ENCODE measurements at regions not wholly inside any gene's neighbourhood (a gene's known extent, or its start where the extent isn't known, plus 50 kb on each side); places are given as distances from the start of the nearest gene placed in this dataset.

DNA sequence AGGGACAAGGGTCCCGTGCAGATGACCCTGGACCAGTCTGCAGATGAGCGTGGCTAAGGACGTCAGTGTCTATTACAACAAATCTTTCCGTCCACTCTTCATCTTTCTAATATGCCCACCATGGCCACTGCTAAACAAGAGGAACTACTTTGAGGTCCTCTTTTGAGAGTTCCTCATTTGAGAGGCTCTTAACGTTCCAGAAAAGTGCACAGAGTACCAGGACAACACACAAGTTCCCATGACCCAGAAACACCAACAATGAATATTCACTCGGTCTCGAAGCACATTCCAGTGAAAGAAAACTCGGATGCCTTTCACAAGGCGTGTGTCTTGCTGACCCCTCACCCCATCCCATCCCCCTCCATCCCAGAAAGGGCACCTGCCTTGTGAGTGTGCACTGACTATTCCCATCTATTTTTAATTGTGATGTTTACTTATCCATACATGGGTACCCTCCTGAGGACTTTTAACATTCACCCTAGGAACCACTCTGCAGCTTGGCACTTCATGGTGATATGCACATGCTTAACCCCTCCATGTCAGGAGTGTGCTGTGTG lies 157.0 kb downstream of the SHANK2 start:
- H4K20me1 ChIP-seq (replicated peaks; ENCODE audit: insufficient read depth) = 0 out of 2 replicates have a peak, but pooled peaks cover 3% of the 10 kb centered on the region
- H2AFZ ChIP-seq = no peak overlapping the region
- DNase-seq (ENCODE audit: low spot score) = no peak
- H3K4me2 ChIP-seq = no peak overlapping the region
- H3K27ac Mint-ChIP-seq = no peak overlapping the region
- no peak for ATAC-seq
- no peaks in the 10 kb centered on the region for H3K27me3 ChIP-seq (ENCODE audit: insufficient read depth)
- no peaks in the 10 kb centered on the region for H3K9me2 ChIP-seq (ENCODE audit: insufficient read depth)
- peaks cover 16% of the 10 kb centered on the region for H3K27me3 Mint-ChIP-seq (ENCODE audit: insufficient read depth, low read depth, poor library complexity)
- H3K9me3 Mint-ChIP-seq = no peaks in the 10 kb centered on the region
- peaks cover 4% of the 10 kb centered on the region; the same call in 1 of the 2 replicates for H3K79me2 ChIP-seq (replicated peaks; ENCODE audit: insufficient read depth)
- no peak overlapping the region for H3K27ac ChIP-seq (ENCODE audit: low read depth)
- H3K4me3 Mint-ChIP-seq = no peak overlapping the region
- no peaks in the 10 kb centered on the region for H3F3A ChIP-seq (replicated peaks; ENCODE audit: low read depth)
- peaks cover 3% of the 10 kb centered on the region for H3K4me1 Mint-ChIP-seq
- peaks cover 69% of the 10 kb centered on the region for H3K36me3 Mint-ChIP-seq (ENCODE audit: low read depth)
- H3K4me3 ChIP-seq = no peak overlapping the region
- no peaks in the 10 kb centered on the region for H3K4me1 ChIP-seq (ENCODE audit: insufficient read depth)
- TF ChIP-seq JUNB (IDR thresholded peaks at IDR 0.05; ENCODE audit: unreplicated experiment) = no peak
- no peak for TF ChIP-seq ZNF114 (CRISPR knock-in tag; IDR thresholded peaks at IDR 0.05)
- H3K36me3 ChIP-seq (ENCODE audit: insufficient read depth) = peaks cover 13% of the 10 kb centered on the region; the same call in 1 of the 2 replicates

DNA sequence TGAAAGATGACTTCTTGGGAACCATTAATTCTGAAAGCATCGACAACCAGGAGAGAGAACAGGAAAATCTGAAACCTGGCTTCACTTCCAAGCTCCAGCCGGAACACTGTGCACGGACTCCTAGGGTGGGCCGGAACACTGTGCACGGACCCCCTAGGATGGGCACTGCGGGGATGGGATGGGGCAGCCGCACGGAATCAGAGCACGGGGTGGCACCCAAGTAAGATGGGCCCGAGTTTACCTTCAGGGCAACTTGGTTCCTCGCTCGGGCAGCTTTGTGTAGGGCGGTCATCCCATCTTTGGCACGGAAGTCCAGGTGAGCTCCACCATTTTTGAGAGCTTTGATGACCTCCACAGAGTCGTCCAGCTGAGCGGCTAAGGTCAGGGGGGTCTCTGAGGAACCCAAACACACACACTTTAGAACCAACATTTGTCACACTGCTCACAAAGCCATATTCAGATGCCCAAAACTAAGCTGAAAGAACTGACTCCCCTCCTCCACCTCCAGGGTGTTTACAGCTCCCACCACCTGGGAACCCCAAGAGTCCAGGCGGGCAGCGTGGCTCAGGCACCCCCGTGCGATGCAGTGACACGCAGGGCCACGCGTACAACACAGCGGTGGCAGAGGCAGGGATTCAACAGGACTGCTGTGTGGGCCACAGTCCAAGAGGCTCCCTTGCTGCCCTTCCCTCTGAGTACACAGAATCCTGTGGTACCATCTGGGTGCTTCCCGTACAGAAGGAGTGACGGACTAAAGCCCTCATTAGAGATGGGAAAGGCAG lies 157.9 kb downstream of the SHANK2 start:
- Mint-ChIP-seq H3K36me3 (ENCODE audit: low read depth) (peaks cover 64% of the 10 kb centered on the region), H3K4me3 (no peak overlapping the region), H3K4me1 (peaks cover 3% of the 10 kb centered on the region), H3K27ac (no peak overlapping the region), H3K9me3 (no peaks in the 10 kb centered on the region), H3K27me3 (ENCODE audit: insufficient read depth, low read depth, poor library complexity) (peaks cover 18% of the 10 kb centered on the region)
- ATAC-seq (no peak), DNase-seq (ENCODE audit: low spot score) (no peak)
- Histone ChIP-seq H3K9me2 (ENCODE audit: insufficient read depth) (no peaks in the 10 kb centered on the region), H3K4me1 (ENCODE audit: insufficient read depth) (no peaks in the 10 kb centered on the region), H3K4me3 (no peak overlapping the region), H2AFZ (no peak overlapping the region), H3K4me2 (no peak overlapping the region), H3K27ac (ENCODE audit: low read depth) (no peak overlapping the region), H3K36me3 (ENCODE audit: insufficient read depth) (peaks cover 13% of the 10 kb centered on the region; the same call in 1 of the 2 replicates), H4K20me1 (replicated peaks; ENCODE audit: insufficient read depth) (0 out of 2 replicates have a peak, but pooled peaks cover 3% of the 10 kb centered on the region), H3K79me2 (replicated peaks; ENCODE audit: insufficient read depth) (peaks cover 4% of the 10 kb centered on the region; the same call in 1 of the 2 replicates), H3F3A (replicated peaks; ENCODE audit: low read depth) (no peaks in the 10 kb centered on the region), H3K27me3 (ENCODE audit: insufficient read depth) (no peaks in the 10 kb centered on the region)
- TF ChIP-seq, protein P1, sequence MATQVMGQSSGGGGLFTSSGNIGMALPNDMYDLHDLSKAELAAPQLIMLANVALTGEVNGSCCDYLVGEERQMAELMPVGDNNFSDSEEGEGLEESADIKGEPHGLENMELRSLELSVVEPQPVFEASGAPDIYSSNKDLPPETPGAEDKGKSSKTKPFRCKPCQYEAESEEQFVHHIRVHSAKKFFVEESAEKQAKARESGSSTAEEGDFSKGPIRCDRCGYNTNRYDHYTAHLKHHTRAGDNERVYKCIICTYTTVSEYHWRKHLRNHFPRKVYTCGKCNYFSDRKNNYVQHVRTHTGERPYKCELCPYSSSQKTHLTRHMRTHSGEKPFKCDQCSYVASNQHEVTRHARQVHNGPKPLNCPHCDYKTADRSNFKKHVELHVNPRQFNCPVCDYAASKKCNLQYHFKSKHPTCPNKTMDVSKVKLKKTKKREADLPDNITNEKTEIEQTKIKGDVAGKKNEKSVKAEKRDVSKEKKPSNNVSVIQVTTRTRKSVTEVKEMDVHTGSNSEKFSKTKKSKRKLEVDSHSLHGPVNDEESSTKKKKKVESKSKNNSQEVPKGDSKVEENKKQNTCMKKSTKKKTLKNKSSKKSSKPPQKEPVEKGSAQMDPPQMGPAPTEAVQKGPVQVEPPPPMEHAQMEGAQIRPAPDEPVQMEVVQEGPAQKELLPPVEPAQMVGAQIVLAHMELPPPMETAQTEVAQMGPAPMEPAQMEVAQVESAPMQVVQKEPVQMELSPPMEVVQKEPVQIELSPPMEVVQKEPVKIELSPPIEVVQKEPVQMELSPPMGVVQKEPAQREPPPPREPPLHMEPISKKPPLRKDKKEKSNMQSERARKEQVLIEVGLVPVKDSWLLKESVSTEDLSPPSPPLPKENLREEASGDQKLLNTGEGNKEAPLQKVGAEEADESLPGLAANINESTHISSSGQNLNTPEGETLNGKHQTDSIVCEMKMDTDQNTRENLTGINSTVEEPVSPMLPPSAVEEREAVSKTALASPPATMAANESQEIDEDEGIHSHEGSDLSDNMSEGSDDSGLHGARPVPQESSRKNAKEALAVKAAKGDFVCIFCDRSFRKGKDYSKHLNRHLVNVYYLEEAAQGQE (IDR thresholded peaks at IDR 0.05; ENCODE audit: unreplicated experiment) = no peak
- TF ChIP-seq ZNF114 (CRISPR knock-in tag; IDR thresholded peaks at IDR 0.05) = no peak
- TF ChIP-seq, protein P2, sequence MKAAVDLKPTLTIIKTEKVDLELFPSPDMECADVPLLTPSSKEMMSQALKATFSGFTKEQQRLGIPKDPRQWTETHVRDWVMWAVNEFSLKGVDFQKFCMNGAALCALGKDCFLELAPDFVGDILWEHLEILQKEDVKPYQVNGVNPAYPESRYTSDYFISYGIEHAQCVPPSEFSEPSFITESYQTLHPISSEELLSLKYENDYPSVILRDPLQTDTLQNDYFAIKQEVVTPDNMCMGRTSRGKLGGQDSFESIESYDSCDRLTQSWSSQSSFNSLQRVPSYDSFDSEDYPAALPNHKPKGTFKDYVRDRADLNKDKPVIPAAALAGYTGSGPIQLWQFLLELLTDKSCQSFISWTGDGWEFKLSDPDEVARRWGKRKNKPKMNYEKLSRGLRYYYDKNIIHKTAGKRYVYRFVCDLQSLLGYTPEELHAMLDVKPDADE (IDR thresholded peaks at IDR 0.05) = no peak
- no peak for TF ChIP-seq POLR2AphosphoS5 (IDR thresholded peaks at IDR 0.05; ENCODE audit: low read depth)
- TF ChIP-seq, protein P3, sequence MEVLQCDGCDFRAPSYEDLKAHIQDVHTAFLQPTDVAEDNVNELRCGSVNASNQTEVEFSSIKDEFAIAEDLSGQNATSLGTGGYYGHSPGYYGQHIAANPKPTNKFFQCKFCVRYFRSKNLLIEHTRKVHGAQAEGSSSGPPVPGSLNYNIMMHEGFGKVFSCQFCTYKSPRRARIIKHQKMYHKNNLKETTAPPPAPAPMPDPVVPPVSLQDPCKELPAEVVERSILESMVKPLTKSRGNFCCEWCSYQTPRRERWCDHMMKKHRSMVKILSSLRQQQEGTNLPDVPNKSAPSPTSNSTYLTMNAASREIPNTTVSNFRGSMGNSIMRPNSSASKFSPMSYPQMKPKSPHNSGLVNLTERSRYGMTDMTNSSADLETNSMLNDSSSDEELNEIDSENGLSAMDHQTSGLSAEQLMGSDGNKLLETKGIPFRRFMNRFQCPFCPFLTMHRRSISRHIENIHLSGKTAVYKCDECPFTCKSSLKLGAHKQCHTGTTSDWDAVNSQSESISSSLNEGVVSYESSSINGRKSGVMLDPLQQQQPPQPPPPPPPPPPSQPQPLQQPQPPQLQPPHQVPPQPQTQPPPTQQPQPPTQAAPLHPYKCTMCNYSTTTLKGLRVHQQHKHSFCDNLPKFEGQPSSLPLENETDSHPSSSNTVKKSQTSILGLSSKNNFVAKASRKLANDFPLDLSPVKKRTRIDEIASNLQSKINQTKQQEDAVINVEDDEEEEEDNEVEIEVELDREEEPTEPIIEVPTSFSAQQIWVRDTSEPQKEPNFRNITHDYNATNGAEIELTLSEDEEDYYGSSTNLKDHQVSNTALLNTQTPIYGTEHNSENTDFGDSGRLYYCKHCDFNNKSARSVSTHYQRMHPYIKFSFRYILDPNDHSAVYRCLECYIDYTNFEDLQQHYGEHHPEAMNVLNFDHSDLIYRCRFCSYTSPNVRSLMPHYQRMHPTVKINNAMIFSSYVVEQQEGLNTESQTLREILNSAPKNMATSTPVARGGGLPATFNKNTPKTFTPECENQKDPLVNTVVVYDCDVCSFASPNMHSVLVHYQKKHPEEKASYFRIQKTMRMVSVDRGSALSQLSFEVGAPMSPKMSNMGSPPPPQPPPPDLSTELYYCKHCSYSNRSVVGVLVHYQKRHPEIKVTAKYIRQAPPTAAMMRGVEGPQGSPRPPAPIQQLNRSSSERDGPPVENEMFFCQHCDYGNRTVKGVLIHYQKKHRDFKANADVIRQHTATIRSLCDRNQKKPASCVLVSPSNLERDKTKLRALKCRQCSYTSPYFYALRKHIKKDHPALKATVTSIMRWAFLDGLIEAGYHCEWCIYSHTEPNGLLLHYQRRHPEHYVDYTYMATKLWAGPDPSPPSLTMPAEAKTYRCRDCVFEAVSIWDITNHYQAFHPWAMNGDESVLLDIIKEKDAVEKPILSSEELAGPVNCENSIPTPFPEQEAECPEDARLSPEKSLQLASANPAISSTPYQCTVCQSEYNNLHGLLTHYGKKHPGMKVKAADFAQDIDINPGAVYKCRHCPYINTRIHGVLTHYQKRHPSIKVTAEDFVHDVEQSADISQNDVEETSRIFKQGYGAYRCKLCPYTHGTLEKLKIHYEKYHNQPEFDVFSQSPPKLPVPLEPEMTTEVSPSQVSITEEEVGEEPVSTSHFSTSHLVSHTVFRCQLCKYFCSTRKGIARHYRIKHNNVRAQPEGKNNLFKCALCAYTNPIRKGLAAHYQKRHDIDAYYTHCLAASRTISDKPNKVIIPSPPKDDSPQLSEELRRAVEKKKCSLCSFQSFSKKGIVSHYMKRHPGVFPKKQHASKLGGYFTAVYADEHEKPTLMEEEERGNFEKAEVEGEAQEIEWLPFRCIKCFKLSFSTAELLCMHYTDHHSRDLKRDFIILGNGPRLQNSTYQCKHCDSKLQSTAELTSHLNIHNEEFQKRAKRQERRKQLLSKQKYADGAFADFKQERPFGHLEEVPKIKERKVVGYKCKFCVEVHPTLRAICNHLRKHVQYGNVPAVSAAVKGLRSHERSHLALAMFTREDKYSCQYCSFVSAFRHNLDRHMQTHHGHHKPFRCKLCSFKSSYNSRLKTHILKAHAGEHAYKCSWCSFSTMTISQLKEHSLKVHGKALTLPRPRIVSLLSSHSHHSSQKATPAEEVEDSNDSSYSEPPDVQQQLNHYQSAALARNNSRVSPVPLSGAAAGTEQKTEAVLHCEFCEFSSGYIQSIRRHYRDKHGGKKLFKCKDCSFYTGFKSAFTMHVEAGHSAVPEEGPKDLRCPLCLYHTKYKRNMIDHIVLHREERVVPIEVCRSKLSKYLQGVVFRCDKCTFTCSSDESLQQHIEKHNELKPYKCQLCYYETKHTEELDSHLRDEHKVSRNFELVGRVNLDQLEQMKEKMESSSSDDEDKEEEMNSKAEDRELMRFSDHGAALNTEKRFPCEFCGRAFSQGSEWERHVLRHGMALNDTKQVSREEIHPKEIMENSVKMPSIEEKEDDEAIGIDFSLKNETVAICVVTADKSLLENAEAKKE (CRISPR knock-in tag; IDR thresholded peaks at IDR 0.05) = no peak
- TF ChIP-seq EZH2 (IDR thresholded peaks at IDR 0.05; ENCODE audit: low read depth, unreplicated experiment) = no peak
- no peak for TF ChIP-seq CREB1 (CRISPR knock-in tag; IDR thresholded peaks at IDR 0.05; ENCODE audit: low read depth)
- no peak for TF ChIP-seq NANOG (IDR thresholded peaks at IDR 0.05; ENCODE audit: borderline replicate concordance)
- TF ChIP-seq STAT1 (IDR thresholded peaks at IDR 0.05; ENCODE audit: unreplicated experiment) = no peak
